SU-DHL-6 (cell line): ENCODE measurements at regions not wholly inside any gene's neighbourhood (a gene's known extent, or its start where the extent isn't known, plus 50 kb on each side); places are given as distances from the start of the nearest gene placed in this dataset.

Experiments
- H2AFZ ChIP-seq: fragments of 200-600 bp; sonication (generic); 2 replicates; pipeline ENCODE4 v1.6.1; 2014; ENCODE audit warnings: low read depth, mild to moderate bottlenecking, moderate library complexity, mixed read lengths, antibody characterized with exemption, low read length; ENCODE audit not compliant: severe bottlenecking
- H3F3A ChIP-seq: fragments of 200-600 bp; shearing (Covaris generic); 2 replicates; pipeline ENCODE4 v1.6.0; 2016; ENCODE audit warnings: antibody characterized with exemption, mild to moderate bottlenecking; ENCODE audit not compliant: insufficient read depth
- H3K27ac ChIP-seq: fragments of 200-600 bp; sonication (generic); 2 replicates; pipeline ENCODE4 v1.5.1; 2016; ENCODE audit warnings: low read depth, mild to moderate bottlenecking, low read length, moderate library complexity, mixed read lengths
- H3K27me3 ChIP-seq: fragments of 200-600 bp; sonication (generic), shearing (Covaris generic); 2 replicates; pipeline ENCODE4 v1.6.0; 2014; ENCODE audit warnings: mild to moderate bottlenecking, low read length
- H3K36me3 ChIP-seq: fragments of 200-600 bp; sonication (generic); 2 replicates; pipeline ENCODE4 v1.6.1; 2014; ENCODE audit warnings: mild to moderate bottlenecking, low read length, mixed read lengths
- H3K4me2 ChIP-seq: fragments of 300-600, 200-600 bp; shearing (Covaris generic), sonication (generic); 2 replicates; pipeline ENCODE4 v1.6.0; 2014; ENCODE audit warnings: low read length, low read depth, mild to moderate bottlenecking; ENCODE audit not compliant: poor library complexity, severe bottlenecking
- H3K4me3 ChIP-seq: fragments of 200-600 bp; sonication (generic); 2 replicates; pipeline ENCODE4 v1.5.1; 2014; ENCODE audit warnings: antibody characterized with exemption, low read length, mild to moderate bottlenecking, mixed read lengths; ENCODE audit not compliant: insufficient read depth, poor library complexity, severe bottlenecking
- H3K79me2 ChIP-seq: fragments of 200-600 bp; sonication (generic); 2 replicates; pipeline ENCODE4 v1.6.1; 2014; ENCODE audit warnings: mild to moderate bottlenecking, low read length, moderate library complexity; ENCODE audit not compliant: insufficient read depth
- H3K9ac ChIP-seq: fragments of 200-600 bp; sonication (generic); 2 replicates; pipeline ENCODE4 v1.7.0; 2014; ENCODE audit warnings: mild to moderate bottlenecking, low read length
- H3K9me2 ChIP-seq: fragments of 200-600 bp; sonication (generic); replicated peaks from 2 replicates; pipeline ENCODE4 v1.6.1; 2014; ENCODE audit warnings: low read length; ENCODE audit not compliant: insufficient read depth
- H3K9me3 ChIP-seq: fragments of 200-600 bp; sonication (generic); 2 replicates; pipeline ENCODE4 v1.6.1; 2014; ENCODE audit warnings: low read length, mixed read lengths; ENCODE audit not compliant: insufficient read depth
- H4K20me1 ChIP-seq: fragments of 200-600 bp; sonication (generic); 2 replicates; pipeline ENCODE4 v1.6.1; 2014; ENCODE audit warnings: low read depth, mild to moderate bottlenecking, antibody characterized with exemption, low read length, moderate library complexity, mixed read lengths
- CTCF ChIP-seq: fragments of 200-600 bp; sonication (generic); IDR thresholded peaks from one replicate; pipeline ENCODE4 v1.5.1; 2017; ENCODE audit warnings: antibody characterized with exemption, mild to moderate bottlenecking, low read length, moderate library complexity; ENCODE audit not compliant: insufficient read depth, poor library complexity, severe bottlenecking
- EZH2phosphoT487 ChIP-seq: fragments of 200-600 bp; sonication (generic), shearing (Covaris generic); conservative IDR thresholded peaks from 2 replicates; pipeline ENCODE4 v1.6.1; 2018; ENCODE audit warnings: mild to moderate bottlenecking, antibody characterized with exemption, low read length, moderate library complexity, mixed read lengths

GRCh38 chr6:144595266-144595665 lies 310.1 kb downstream of the UTRN start:
- H3K9me3 ChIP-seq, result no peaks in the 10 kb centered on the region
- TF ChIP-seq EZH2phosphoT487 (no peak), CTCF (no peak)
- H3K79me2 ChIP-seq, result no peaks in the 10 kb centered on the region
- no peaks in the 10 kb centered on the region for H3K36me3 ChIP-seq
- H4K20me1 ChIP-seq, result no peaks in the 10 kb centered on the region
- no peak overlapping the region for H3K4me2 ChIP-seq
- H2AFZ ChIP-seq, result no peak overlapping the region
- H3K27me3 ChIP-seq, result no peaks in the 10 kb centered on the region
- H3F3A ChIP-seq, result no peaks in the 10 kb centered on the region
- no peak overlapping the region for H3K27ac ChIP-seq
- H3K9ac ChIP-seq, result no peak overlapping the region
- no peak overlapping the region for H3K4me3 ChIP-seq
- H3K9me2 ChIP-seq, result no peaks in the 10 kb centered on the region

- H3K27ac ChIP-seq, result no peak overlapping the region
- H2AFZ ChIP-seq, result no peak overlapping the region
- no peaks in the 10 kb centered on the region for H3K9me2 ChIP-seq
- H3K4me2 ChIP-seq, result no peak overlapping the region
- no peaks in the 10 kb centered on the region for H3K79me2 ChIP-seq
- TF ChIP-seq CTCF (no peak), EZH2phosphoT487 (no peak)
- no peak overlapping the region for H3K4me3 ChIP-seq
- H3K27me3 ChIP-seq, result no peaks in the 10 kb centered on the region
- H3K9ac ChIP-seq, result no peak overlapping the region
- no peaks in the 10 kb centered on the region for H3K36me3 ChIP-seq
- H3F3A ChIP-seq, result no peaks in the 10 kb centered on the region
- H3K9me3 ChIP-seq, result no peaks in the 10 kb centered on the region
- H4K20me1 ChIP-seq, result no peaks in the 10 kb centered on the region
These were observed 312.4 kb downstream of the UTRN start for GRCh38 chr6:144597511-144597910.

- Histone ChIP-seq H3F3A (no peaks in the 10 kb centered on the region), H2AFZ (no peak overlapping the region), H3K4me3 (no peak overlapping the region), H3K27me3 (no peaks in the 10 kb centered on the region), H4K20me1 (no peaks in the 10 kb centered on the region), H3K27ac (no peak overlapping the region), H3K9me2 (no peaks in the 10 kb centered on the region), H3K4me2 (no peak overlapping the region), H3K9me3 (no peaks in the 10 kb centered on the region), H3K79me2 (no peaks in the 10 kb centered on the region), H3K9ac (no peak overlapping the region), H3K36me3 (no peaks in the 10 kb centered on the region)
- TF ChIP-seq CTCF, result no peak
- no peak for TF ChIP-seq EZH2phosphoT487
These were observed 314.5 kb downstream of the UTRN start for GRCh38 chr6:144599615-144600014.

- Histone ChIP-seq H3K9me2 (no peaks in the 10 kb centered on the region), H3K9me3 (no peaks in the 10 kb centered on the region), H3K27me3 (no peaks in the 10 kb centered on the region)
These were observed 316.1 kb downstream of the UTRN start for GRCh38 chr6:144601221-144601620.

More at GRCh38 chr6:144601221-144601620, 316.1 kb downstream of the UTRN start:
- TF ChIP-seq EZH2phosphoT487 (no peak), CTCF (no peak)
- Histone ChIP-seq H3K36me3 (no peaks in the 10 kb centered on the region), H3K4me3 (no peak overlapping the region), H3K79me2 (no peaks in the 10 kb centered on the region), H3K27ac (no peak overlapping the region), H2AFZ (no peak overlapping the region), H3F3A (no peaks in the 10 kb centered on the region), H4K20me1 (no peaks in the 10 kb centered on the region), H3K4me2 (no peak overlapping the region), H3K9ac (no peak overlapping the region)
